Stimulated activated memory B cell treated with anti-CD40 and anti-IgM and Interleukin-4, amounts not matched to agents 10 μg/mL and 1 μg/mL and 100 μg/mL, for 72 hours (primary cell): ENCODE measurements at regions not wholly inside any gene's neighbourhood (a gene's known extent, or its start where the extent isn't known, plus 50 kb on each side); places are given as distances from the start of the nearest gene placed in this dataset.

ENCODE experiments used
- ATAC-seq: fragments of 150-1000 bp; cut with Tn5 transposase; 2 replicates; pipeline ENCODE4 v1.10.0; 2021
- H3K27ac Mint-ChIP-seq: one replicate; pipeline ENCODE4 v1.8.0; 2022; ENCODE audit warnings: mild to moderate bottlenecking, mixed read lengths
- H3K27me3 Mint-ChIP-seq: one replicate; pipeline ENCODE4 v1.8.0; 2022; ENCODE audit warnings: mixed read lengths
- H3K36me3 Mint-ChIP-seq: one replicate; pipeline ENCODE4 v1.8.0; 2022; ENCODE audit warnings: mixed read lengths
- H3K4me1 Mint-ChIP-seq: one replicate; pipeline ENCODE4 v1.8.0; 2022; ENCODE audit warnings: mixed read lengths
- H3K4me3 Mint-ChIP-seq: one replicate; pipeline ENCODE4 v1.8.0; 2022; ENCODE audit warnings: mild to moderate bottlenecking, moderate library complexity, mixed read lengths
- H3K9me3 Mint-ChIP-seq: one replicate; pipeline ENCODE4 v1.8.0; 2022; ENCODE audit warnings: mixed read lengths

DNA sequence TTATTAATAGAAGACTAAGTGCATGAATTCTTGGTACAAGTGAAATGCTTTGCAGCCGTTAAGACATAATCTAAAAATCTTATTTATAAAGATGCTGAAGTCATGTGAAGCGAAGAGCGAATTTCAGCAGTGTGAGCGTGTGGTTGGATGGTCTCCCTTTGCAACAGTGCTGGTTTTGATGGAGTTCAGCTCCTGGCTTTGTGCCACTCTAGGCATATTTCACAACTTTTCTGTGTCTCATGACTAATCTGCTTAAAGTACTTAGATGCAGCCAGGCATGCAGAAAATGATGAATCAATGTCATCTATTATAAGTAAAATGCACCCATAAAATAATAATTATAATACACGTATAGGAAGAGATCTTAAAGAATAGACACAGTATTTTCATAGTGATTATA lies 107.2 kb upstream of the TCERG1L start:
- Mint-ChIP-seq H3K9me3 (peaks cover 7% of the 10 kb centered on the region), H3K36me3 (no peaks in the 10 kb centered on the region), H3K4me1 (no peaks in the 10 kb centered on the region), H3K4me3 (no peak overlapping the region), H3K27ac (no peak overlapping the region), H3K27me3 (no peaks in the 10 kb centered on the region)
- ATAC-seq: no peak

DNA sequence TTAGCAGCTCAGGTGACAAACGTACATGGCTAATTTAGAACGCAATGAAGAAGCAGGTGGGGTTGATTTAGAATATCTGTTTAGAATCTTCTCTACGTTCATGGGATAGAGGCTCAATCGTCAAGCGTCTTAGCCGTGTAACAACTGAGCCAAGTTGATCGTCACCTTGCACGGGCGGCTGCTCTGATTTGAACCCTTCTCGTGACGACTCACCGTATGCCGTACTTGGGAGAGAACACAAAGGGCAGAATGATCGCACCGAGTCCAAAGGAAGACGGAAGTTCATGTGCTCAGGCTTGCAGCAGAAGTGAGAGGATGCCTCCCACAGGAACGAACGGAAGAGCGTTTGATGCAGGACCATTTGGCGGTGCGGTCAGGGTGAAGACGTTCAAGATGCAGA lies 108.3 kb upstream of the TCERG1L start:
- no peaks in the 10 kb centered on the region for H3K4me1 Mint-ChIP-seq
- H3K9me3 Mint-ChIP-seq: peaks cover 7% of the 10 kb centered on the region
- H3K4me3 Mint-ChIP-seq: no peak overlapping the region
- H3K27ac Mint-ChIP-seq: no peak overlapping the region
- ATAC-seq: no peak
- H3K36me3 Mint-ChIP-seq: no peaks in the 10 kb centered on the region
- no peaks in the 10 kb centered on the region for H3K27me3 Mint-ChIP-seq

DNA sequence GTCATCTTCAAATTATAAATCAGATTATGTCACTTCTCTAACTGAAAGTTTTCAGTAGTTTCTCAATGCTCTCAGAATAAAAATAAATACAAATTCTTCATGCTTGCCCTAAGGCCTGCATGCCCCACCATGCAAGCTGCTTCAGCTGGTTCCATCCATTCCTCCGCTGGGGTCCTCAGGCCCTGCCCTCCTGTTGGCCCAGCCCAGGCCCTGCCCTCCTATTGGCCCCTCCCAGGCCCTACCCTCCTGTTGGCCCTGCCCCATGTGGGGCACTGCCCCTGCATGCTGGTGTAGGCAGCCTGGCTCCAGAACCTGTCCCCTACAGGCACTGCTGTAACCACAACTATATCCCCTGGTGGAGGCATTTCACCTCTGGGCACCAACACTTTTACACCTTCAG lies 109.3 kb upstream of the TCERG1L start:
- Mint-ChIP-seq H3K36me3 (no peaks in the 10 kb centered on the region), H3K27ac (no peak overlapping the region), H3K4me3 (no peak overlapping the region), H3K9me3 (peaks cover 4% of the 10 kb centered on the region), H3K4me1 (no peaks in the 10 kb centered on the region), H3K27me3 (no peaks in the 10 kb centered on the region)
- no peak for ATAC-seq

DNA sequence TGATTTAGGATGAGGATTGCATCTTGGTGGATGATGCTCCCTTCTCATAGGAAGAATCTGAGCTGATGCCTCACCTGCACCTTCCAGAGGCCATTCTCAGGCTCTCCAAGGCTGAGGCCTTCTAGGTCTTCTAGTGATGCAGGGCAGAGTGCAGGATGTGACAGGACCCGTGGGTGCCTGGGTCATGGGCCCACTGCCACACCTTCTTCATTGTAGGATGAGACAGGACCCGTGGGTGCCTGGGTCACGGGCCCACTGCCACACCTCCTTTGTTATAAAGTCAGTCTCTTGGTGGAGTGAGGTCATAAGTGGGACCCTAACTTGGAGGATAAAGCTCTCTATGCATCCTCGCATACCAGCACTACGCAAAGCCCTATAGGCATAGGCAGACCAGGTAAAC lies 109.9 kb upstream of the TCERG1L start:
- Mint-ChIP-seq H3K27ac (no peak overlapping the region), H3K4me3 (no peak overlapping the region), H3K9me3 (peaks cover 4% of the 10 kb centered on the region), H3K36me3 (no peaks in the 10 kb centered on the region), H3K4me1 (no peaks in the 10 kb centered on the region), H3K27me3 (no peaks in the 10 kb centered on the region)
- ATAC-seq: no peak

DNA sequence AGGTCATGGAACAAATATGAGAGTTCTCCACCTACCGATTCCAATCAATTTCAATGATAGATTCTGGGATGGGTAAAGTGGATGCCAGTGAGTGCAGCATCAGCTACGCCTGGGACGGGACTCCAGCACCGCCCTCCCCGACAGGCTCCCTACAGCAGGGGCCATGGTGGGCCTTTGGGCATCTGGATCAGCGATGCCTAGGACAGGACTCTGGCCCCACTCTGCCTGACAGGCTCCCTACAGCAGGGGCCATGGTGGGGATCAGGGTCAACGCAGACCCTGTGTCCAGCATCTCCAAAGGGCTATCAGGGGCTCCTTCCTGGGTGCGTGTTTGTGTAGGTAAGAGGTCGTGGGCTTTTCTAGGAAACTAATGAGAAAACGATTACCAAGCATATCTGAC lies 111.2 kb upstream of the TCERG1L start:
- Mint-ChIP-seq H3K4me3 (no peak overlapping the region), H3K36me3 (no peaks in the 10 kb centered on the region), H3K4me1 (no peaks in the 10 kb centered on the region), H3K27me3 (no peaks in the 10 kb centered on the region), H3K27ac (no peak overlapping the region), H3K9me3 (peaks cover 4% of the 10 kb centered on the region)
- ATAC-seq: no peak

GRCh38 chr10:131424053-131424452 lies 112.5 kb upstream of the TCERG1L start:
- Mint-ChIP-seq H3K4me3 (no peak overlapping the region), H3K4me1 (no peaks in the 10 kb centered on the region), H3K9me3 (peaks cover 4% of the 10 kb centered on the region), H3K36me3 (no peaks in the 10 kb centered on the region), H3K27me3 (no peaks in the 10 kb centered on the region), H3K27ac (no peak overlapping the region)
- no peak for ATAC-seq

DNA sequence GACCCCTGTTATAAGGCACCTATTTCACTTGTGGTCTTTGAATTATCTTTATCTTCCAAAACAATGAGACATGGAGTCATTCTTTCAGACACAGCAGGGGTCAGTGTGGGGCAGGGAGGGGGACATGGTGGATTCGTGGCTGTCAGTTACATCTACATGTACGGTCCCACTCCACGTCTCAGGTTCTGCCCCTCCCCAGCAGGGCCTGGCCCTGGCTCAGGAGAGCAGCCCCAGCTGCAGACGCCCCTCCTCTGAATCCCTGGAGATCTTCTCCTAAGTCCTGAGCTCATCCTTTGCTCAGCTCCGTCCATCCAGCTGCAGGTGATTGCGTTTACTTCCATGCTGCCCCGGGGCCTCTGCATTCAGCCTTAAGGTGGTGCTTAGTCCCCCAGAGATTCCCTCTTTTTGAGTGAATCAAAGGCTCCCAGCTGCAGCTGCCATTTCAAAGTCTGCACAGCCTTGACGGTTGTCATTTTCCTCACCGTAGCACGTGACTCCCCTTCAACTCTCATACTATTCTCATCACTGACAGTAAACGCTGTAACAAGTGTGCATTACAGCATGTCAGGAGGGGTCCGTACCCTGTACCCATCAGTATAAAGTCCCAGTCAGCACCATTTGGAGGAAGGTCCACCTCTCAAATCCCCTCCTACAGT lies 113.4 kb upstream of the TCERG1L start:
- Mint-ChIP-seq H3K4me1 (no peaks in the 10 kb centered on the region), H3K9me3 (peaks cover under 1% of the 10 kb centered on the region), H3K36me3 (no peaks in the 10 kb centered on the region), H3K27me3 (no peaks in the 10 kb centered on the region), H3K27ac (no peak overlapping the region), H3K4me3 (no peak overlapping the region)
- ATAC-seq: no peak

GRCh38 chr10:131425752-131426533 lies 114.4 kb upstream of the TCERG1L start:
- H3K4me3 Mint-ChIP-seq: no peak overlapping the region
- no peaks in the 10 kb centered on the region for H3K27me3 Mint-ChIP-seq

GRCh38 chr10:131426534-131426898 lies 115.0 kb upstream of the TCERG1L start:
- Mint-ChIP-seq H3K4me1 (no peaks in the 10 kb centered on the region), H3K36me3 (no peaks in the 10 kb centered on the region), H3K27ac (no peak overlapping the region), H3K9me3 (no peaks in the 10 kb centered on the region), H3K4me3 (no peak overlapping the region), H3K27me3 (peaks cover 3% of the 10 kb centered on the region)
- no peak for ATAC-seq

More at GRCh38 chr10:131425752-131426533, 114.4 kb upstream of the TCERG1L start:
- Mint-ChIP-seq H3K36me3 (no peaks in the 10 kb centered on the region), H3K4me1 (no peaks in the 10 kb centered on the region), H3K9me3 (no peaks in the 10 kb centered on the region), H3K27ac (no peak overlapping the region)
- ATAC-seq: no peak

DNA sequence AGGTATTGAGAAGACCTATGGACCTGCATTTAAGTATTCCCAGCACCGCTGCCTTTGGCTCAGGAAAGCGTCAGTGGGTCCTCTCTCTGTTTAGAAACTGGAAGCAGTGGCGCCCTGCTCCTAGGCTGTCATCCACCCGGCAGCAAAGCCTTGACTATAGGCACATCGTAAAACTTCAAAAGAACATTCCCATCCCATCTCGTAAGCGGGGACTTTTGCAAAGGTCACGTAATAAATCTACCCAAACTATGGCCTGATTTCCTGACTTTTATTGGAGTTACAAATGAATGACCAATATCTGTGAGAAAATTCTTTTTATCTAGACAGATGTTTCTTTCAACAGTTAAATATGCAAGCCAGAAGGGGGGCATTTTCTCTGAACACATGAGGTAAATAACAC lies 115.8 kb upstream of the TCERG1L start:
- H3K4me1 Mint-ChIP-seq: no peaks in the 10 kb centered on the region
- no peaks in the 10 kb centered on the region for H3K36me3 Mint-ChIP-seq
- H3K4me3 Mint-ChIP-seq: no peak overlapping the region
- H3K27me3 Mint-ChIP-seq: peaks cover 9% of the 10 kb centered on the region
- H3K9me3 Mint-ChIP-seq: no peaks in the 10 kb centered on the region
- no peak overlapping the region for H3K27ac Mint-ChIP-seq
- ATAC-seq: no peak

GRCh38 chr10:131427901-131428300 lies 116.4 kb upstream of the TCERG1L start:
- Mint-ChIP-seq H3K36me3 (no peaks in the 10 kb centered on the region), H3K4me1 (no peaks in the 10 kb centered on the region), H3K9me3 (no peaks in the 10 kb centered on the region), H3K27ac (no peak overlapping the region), H3K4me3 (no peak overlapping the region), H3K27me3 (peaks cover 9% of the 10 kb centered on the region)
- no peak for ATAC-seq

- H3K4me3 Mint-ChIP-seq: no peak overlapping the region
- H3K36me3 Mint-ChIP-seq: no peaks in the 10 kb centered on the region
- no peaks in the 10 kb centered on the region for H3K4me1 Mint-ChIP-seq
- no peaks in the 10 kb centered on the region for H3K9me3 Mint-ChIP-seq
- peaks cover 9% of the 10 kb centered on the region for H3K27me3 Mint-ChIP-seq
- ATAC-seq: no peak
- no peak overlapping the region for H3K27ac Mint-ChIP-seq
These were observed 117.6 kb upstream of the TCERG1L start for GRCh38 chr10:131429141-131429540.

- H3K4me3 Mint-ChIP-seq: no peak overlapping the region
- ATAC-seq: no peak
- H3K27ac Mint-ChIP-seq: no peak overlapping the region
- no peaks in the 10 kb centered on the region for H3K36me3 Mint-ChIP-seq
- no peaks in the 10 kb centered on the region for H3K4me1 Mint-ChIP-seq
- H3K9me3 Mint-ChIP-seq: no peaks in the 10 kb centered on the region
- H3K27me3 Mint-ChIP-seq: peaks cover 9% of the 10 kb centered on the region
These were observed 118.4 kb upstream of the TCERG1L start for GRCh38 chr10:131429942-131430341.

- ATAC-seq: no peak
- no peaks in the 10 kb centered on the region for H3K36me3 Mint-ChIP-seq
- no peak overlapping the region for H3K27ac Mint-ChIP-seq
- no peak overlapping the region for H3K4me3 Mint-ChIP-seq
- H3K9me3 Mint-ChIP-seq: no peaks in the 10 kb centered on the region
- H3K4me1 Mint-ChIP-seq: no peaks in the 10 kb centered on the region
- H3K27me3 Mint-ChIP-seq: peaks cover 9% of the 10 kb centered on the region
These were observed 119.3 kb upstream of the TCERG1L start for GRCh38 chr10:131430716-131431412.

DNA sequence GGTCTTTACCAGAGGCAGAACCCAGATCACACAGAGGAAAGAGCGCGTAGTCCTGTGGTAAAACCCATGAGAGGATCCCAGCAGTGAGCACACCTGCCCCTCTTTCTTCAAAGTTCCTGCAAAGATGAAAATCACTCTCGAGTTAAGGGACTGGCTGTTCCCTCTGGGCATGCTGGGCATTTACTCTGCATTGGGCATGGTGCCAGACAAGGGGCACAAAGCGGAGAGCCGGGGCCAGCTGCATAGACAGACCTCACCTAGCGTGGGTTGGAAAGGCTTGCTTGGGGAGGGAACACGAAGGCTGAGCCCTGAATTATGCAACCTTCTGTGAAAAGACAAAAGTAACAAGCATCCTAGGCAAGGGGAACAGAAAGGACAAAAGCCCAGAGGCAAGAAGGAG lies 120.0 kb upstream of the TCERG1L start:
- ATAC-seq: no peak

More for the DNA sequence above, 120.0 kb upstream of the TCERG1L start:
- H3K9me3 Mint-ChIP-seq: no peaks in the 10 kb centered on the region
- H3K4me1 Mint-ChIP-seq: no peaks in the 10 kb centered on the region
- no peak overlapping the region for H3K27ac Mint-ChIP-seq
- H3K4me3 Mint-ChIP-seq: no peak overlapping the region
- peaks cover 9% of the 10 kb centered on the region for H3K27me3 Mint-ChIP-seq
- H3K36me3 Mint-ChIP-seq: no peaks in the 10 kb centered on the region
